IMR-90 (cell line): ENCODE measurements at regions not wholly inside any gene's neighbourhood (a gene's known extent, or its start where the extent isn't known, plus 50 kb on each side); places are given as distances from the start of the nearest gene placed in this dataset.

Source experiments
- ATAC-seq: fragments of 200-7000 bp; cut with Tn5 transposase; 2 replicates; pipeline ENCODE4 v1.9.1; 2020; ENCODE audit warnings: low read depth, mild to moderate bottlenecking, moderate library complexity
- BruUV-seq: library from RNA; stranded (reverse); fragments of 400-500 nt; replicated peaks from 2 replicates; lab custom pipeline; 2021; lab: Mats Ljungman, UMichigan
- CTCF ChIA-PET: fragments of 300-600 bp; formaldehyde crosslinking; extraction: SDS; loops from one replicate; lab custom pipeline; 2021; ENCODE audit warnings: antibody characterized with exemption; lab: Yijun Ruan, JAX
- POLR2A ChIA-PET: fragments of 300-600 bp; sonication (Branson Sonifier 250); formaldehyde crosslinking; loops from one replicate; lab custom pipeline; 2022; ENCODE audit warnings: antibody characterized with exemption; ENCODE audit not compliant: unreplicated experiment; lab: Charles Lee
- DNase-seq: peaks from one replicate; pipeline ENCODE4 v3.0.0; 2013
- H2AFZ ChIP-seq: replicated peaks from 2 replicates; pipeline ENCODE3; 2013; ENCODE audit warnings: low read length, mild to moderate bottlenecking; ENCODE audit not compliant: poor library complexity
- H2AK5ac ChIP-seq: 2 replicates; pipeline ENCODE4 v1.6.1; 2013; ENCODE audit warnings: low read depth, low read length, inconsistent platforms
- H2AK9ac ChIP-seq: replicated peaks from 2 replicates; pipeline ENCODE3; 2013; ENCODE audit warnings: mild to moderate bottlenecking, low read depth, low read length, moderate library complexity; ENCODE audit not compliant: poor library complexity
- H2BK120ac ChIP-seq: 2 replicates; pipeline ENCODE4 v1.6.1; 2013; ENCODE audit warnings: low read depth, low read length, inconsistent platforms
- H2BK15ac ChIP-seq: 3 replicates; pipeline ENCODE4 v1.6.1; 2013; ENCODE audit warnings: low read depth, low read length, inconsistent platforms
- H2BK20ac ChIP-seq: 2 replicates; pipeline ENCODE4 v1.6.1; 2013; ENCODE audit warnings: low read depth, mild to moderate bottlenecking, inconsistent platforms, low read length, moderate library complexity
- H2BK5ac ChIP-seq: 2 replicates; pipeline ENCODE4 v1.6.1; 2013; ENCODE audit warnings: mild to moderate bottlenecking, low read depth, low read length, inconsistent platforms; ENCODE audit not compliant: poor library complexity, severe bottlenecking
- H3K14ac ChIP-seq: replicated peaks from 2 replicates; pipeline ENCODE4 v1.6.1; 2013; ENCODE audit warnings: low read depth, low read length, inconsistent platforms
- H3K18ac ChIP-seq: 2 replicates; pipeline ENCODE4 v1.6.1; 2013; ENCODE audit warnings: low read depth, low read length, control low read depth
- H3K23ac ChIP-seq: 2 replicates; pipeline ENCODE4 v1.6.1; 2013; ENCODE audit warnings: low read depth, low read length, inconsistent platforms
- H3K27ac ChIP-seq: 2 replicates; pipeline ENCODE4 v1.5.1; 2013; ENCODE audit warnings: mild to moderate bottlenecking, control low read depth, low read length; ENCODE audit not compliant: insufficient read depth
- H3K27me3 ChIP-seq: 2 replicates; pipeline ENCODE4 v1.6.1; 2013; ENCODE audit warnings: low read length; ENCODE audit not compliant: control insufficient read depth, insufficient read depth
- H3K36me3 ChIP-seq: 2 replicates; pipeline ENCODE4 v1.6.1; 2013; ENCODE audit warnings: low read length, mixed read lengths; ENCODE audit not compliant: control insufficient read depth, insufficient read depth
- H3K4ac ChIP-seq: 2 replicates; pipeline ENCODE4 v1.6.1; 2013; ENCODE audit warnings: low read depth, low read length, inconsistent platforms
- H3K4me1 ChIP-seq: 2 replicates; pipeline ENCODE4 v1.6.1; 2013; ENCODE audit warnings: low read length, mixed read lengths; ENCODE audit not compliant: control insufficient read depth, insufficient read depth
- H3K4me2 ChIP-seq: 2 replicates; pipeline ENCODE4 v1.6.1; 2013; ENCODE audit warnings: low read depth, mild to moderate bottlenecking, control low read depth, low read length, moderate library complexity
- H3K4me3 ChIP-seq: 2 replicates; pipeline ENCODE4 v1.5.1; 2013; ENCODE audit warnings: low read depth, mild to moderate bottlenecking, control low read depth, low read length, moderate library complexity; ENCODE audit not compliant: insufficient read depth
- H3K56ac ChIP-seq: 2 replicates; pipeline ENCODE4 v1.6.1; 2013; ENCODE audit warnings: low read length, inconsistent platforms; ENCODE audit not compliant: insufficient read depth; ENCODE audit errors: extremely low read depth
- H3K79me1 ChIP-seq, 2 experiments: 2 replicates each; pipeline ENCODE4 v1.6.1; 2013; ENCODE audit warnings: low read length in 2 of 2, inconsistent platforms in 1 of 2, low read depth in 1 of 2
- H3K9ac ChIP-seq: 2 replicates; pipeline ENCODE4 v1.6.1; 2013; ENCODE audit warnings: low read depth, low read length, control low read depth
- H3K9me1 ChIP-seq: 2 replicates; pipeline ENCODE4 v1.6.1; 2013; ENCODE audit warnings: low read length, inconsistent platforms; ENCODE audit not compliant: insufficient read depth
- H3K9me3 ChIP-seq: 2 replicates; pipeline ENCODE4 v1.6.1; 2013; ENCODE audit warnings: low read length; ENCODE audit not compliant: control insufficient read depth, insufficient read depth
- H4K20me1 ChIP-seq: 2 replicates; pipeline ENCODE4 v1.6.1; 2013; ENCODE audit warnings: low read length, inconsistent platforms; ENCODE audit not compliant: insufficient read depth
- H4K5ac ChIP-seq: 2 replicates; pipeline ENCODE4 v1.6.1; 2013; ENCODE audit warnings: mild to moderate bottlenecking, low read depth, low read length, control low read depth
- H4K8ac ChIP-seq, 2 experiments: 2 replicates each; pipeline ENCODE4 v1.6.1; 2013; ENCODE audit warnings: low read depth in 2 of 2, low read length in 2 of 2, control low read depth in 1 of 2, inconsistent platforms in 1 of 2
- H4K91ac ChIP-seq: 2 replicates; pipeline ENCODE4 v1.6.1; 2013; ENCODE audit warnings: low read depth, low read length, inconsistent platforms; ENCODE audit not compliant: insufficient read depth
- BHLHE40 ChIP-seq: fragments of 150-350 bp; IDR thresholded peaks from 2 replicates; pipeline ENCODE4 v1.6.1; 2016; ENCODE audit warnings: mild to moderate bottlenecking, low read depth, low read length
- CEBPB ChIP-seq: IDR thresholded peaks from 2 replicates; pipeline ENCODE4 v1.6.1; 2012; ENCODE audit warnings: low read depth, low read length, improper control_type of control experiment
- CHD1 ChIP-seq: IDR thresholded peaks from 2 replicates; pipeline ENCODE4 v1.6.1; 2012; ENCODE audit warnings: low read depth, low read length, improper control_type of control experiment
- ELK1 ChIP-seq: fragments of 150-350 bp; IDR thresholded peaks from 2 replicates; pipeline ENCODE4 v1.6.1; 2016; ENCODE audit warnings: low read depth, mild to moderate bottlenecking, low read length, moderate library complexity, borderline replicate concordance
- FOS ChIP-seq: fragments of 150-350 bp; IDR thresholded peaks from 2 replicates; pipeline ENCODE4 v1.6.1; 2016; ENCODE audit warnings: low read depth, low read length
- MAFK ChIP-seq: IDR thresholded peaks from 2 replicates; pipeline ENCODE4 v1.6.1; 2012; ENCODE audit warnings: low read depth, low read length, improper control_type of control experiment
- MAZ ChIP-seq: IDR thresholded peaks from 2 replicates; pipeline ENCODE4 v1.6.1; 2012; ENCODE audit warnings: low read depth, mild to moderate bottlenecking, low read length, improper control_type of control experiment, moderate library complexity, borderline replicate concordance
- MXI1 ChIP-seq: IDR thresholded peaks from 2 replicates; pipeline ENCODE4 v1.6.1; 2012; ENCODE audit warnings: low read depth, mild to moderate bottlenecking, low read length, moderate library complexity, borderline replicate concordance
- NFE2L2 ChIP-seq: fragments of 150-350 bp; IDR thresholded peaks from 2 replicates; pipeline ENCODE4 v1.6.1; 2016; ENCODE audit warnings: low read depth, mild to moderate bottlenecking, low read length
- POLR2A ChIP-seq: IDR thresholded peaks from 2 replicates; pipeline ENCODE4 v1.6.1; 2012; ENCODE audit warnings: mild to moderate bottlenecking, low read depth, low read length
- RAD21 ChIP-seq: IDR thresholded peaks from 2 replicates; pipeline ENCODE4 v1.6.1; 2012; ENCODE audit warnings: low read length, improper control_type of control experiment
- RCOR1 ChIP-seq: IDR thresholded peaks from 2 replicates; pipeline ENCODE4 v1.6.1; 2012; ENCODE audit warnings: mild to moderate bottlenecking, low read length, improper control_type of control experiment; ENCODE audit not compliant: insufficient replicate concordance
- RFX5 ChIP-seq: IDR thresholded peaks from 2 replicates; pipeline ENCODE4 v1.8.0; 2012; ENCODE audit warnings: low read depth, mild to moderate bottlenecking, low read length, moderate library complexity
- SMC3 ChIP-seq: fragments of 150-350 bp; IDR thresholded peaks from 2 replicates; pipeline ENCODE4 v1.6.1; 2016; ENCODE audit warnings: low read depth, mild to moderate bottlenecking, antibody characterized with exemption, low read length, moderate library complexity
- USF2 ChIP-seq: fragments of 150-350 bp; IDR thresholded peaks from 2 replicates; pipeline ENCODE4 v1.6.1; 2017; ENCODE audit warnings: mild to moderate bottlenecking, antibody characterized with exemption, low read length, low read depth
- WGBS, 2 experiments: methylation state at CpG; one replicate each; pipeline versions ENCODE4 v1.1.5 to v1.1.7; 2013; ENCODE audit warnings: missing lambda C conversion rate in 2 of 2; ENCODE audit not compliant: insufficient read length in 1 of 2; ENCODE audit errors: extremely low coverage in 2 of 2; 5-methylcytosine and 5-hydroxymethylcytosine counted together
- dilution Hi-C: fragments of 300-500 bp; cut with HindIII; formaldehyde crosslinking; loops from one replicate; pipeline ENCODE4 v1.14.3; 2018; ENCODE audit warnings: low sequenced_read_pairs; ENCODE audit not compliant: unreplicated experiment
- in situ Hi-C: fragments of 300-500 bp; cut with MboI; formaldehyde crosslinking; loops from 3 replicates; pipeline ENCODE4 v1.14.3; 2019; ENCODE audit warnings: low sequenced_read_pairs, inconsistent platforms, mixed read lengths
- intact Hi-C: fragments of 100-400 bp; cut with micrococcal nuclease; formaldehyde crosslinking; loops from 2 replicates; pipeline ENCODE4 v1.10.0; 2022
- TF ChIP-seq, protein P1 (sequence below): conservative IDR thresholded peaks from 2 replicates; pipeline ENCODE4 v1.5.1; 2012; ENCODE audit warnings: mild to moderate bottlenecking, low read depth, low read length, improper control_type of control experiment

GRCh38 chr17:63139356-63139755 is 173.3 kb downstream of the TANC2 start:
- H2BK20ac ChIP-seq, result no peak overlapping the region
- no peak overlapping the region for H2BK5ac ChIP-seq
- no TSS peak for BruUV-seq
- WGBS, 2 experiments, result 29% methylated on average over 1 of the region's 3 CpGs; no CpG with 5 or more reads in 1 of the 2 experiments
- H3K23ac ChIP-seq, result no peak overlapping the region
- H3K27me3 ChIP-seq, result no peaks in the 10 kb centered on the region
- H4K91ac ChIP-seq, result no peak overlapping the region
- H3K9ac ChIP-seq, result no peak overlapping the region
- DNase-seq (no peak), ATAC-seq (no peak)
- H3K9me3 ChIP-seq, result no peaks in the 10 kb centered on the region
- H3K14ac ChIP-seq, result no peak overlapping the region
- H3K4me2 ChIP-seq, result no peak overlapping the region
- no peak overlapping the region for H2AFZ ChIP-seq
- no peak overlapping the region for H3K27ac ChIP-seq
- peaks cover 4% of the 10 kb centered on the region for H3K4me1 ChIP-seq
- H3K79me1 ChIP-seq, result peaks cover 25 to 38% of the 10 kb centered on the region in 2 experiments
- H3K4me3 ChIP-seq, result no peak overlapping the region
- H2BK120ac ChIP-seq, result no peak overlapping the region
- no peak overlapping the region for H4K5ac ChIP-seq
- in situ Hi-C loops, result no loop called here
- TF ChIP-seq RCOR1 (no peak), RAD21 (no peak), MAZ (no peak), ELK1 (no peak), NFE2L2 (no peak), CEBPB (no peak), POLR2A (no peak), SMC3 (no peak), MAFK (no peak), CHD1 (no peak), MXI1 (no peak), FOS (no peak), BHLHE40 (no peak), USF2 (no peak), RFX5 (no peak)
- TF ChIP-seq, protein P1, sequence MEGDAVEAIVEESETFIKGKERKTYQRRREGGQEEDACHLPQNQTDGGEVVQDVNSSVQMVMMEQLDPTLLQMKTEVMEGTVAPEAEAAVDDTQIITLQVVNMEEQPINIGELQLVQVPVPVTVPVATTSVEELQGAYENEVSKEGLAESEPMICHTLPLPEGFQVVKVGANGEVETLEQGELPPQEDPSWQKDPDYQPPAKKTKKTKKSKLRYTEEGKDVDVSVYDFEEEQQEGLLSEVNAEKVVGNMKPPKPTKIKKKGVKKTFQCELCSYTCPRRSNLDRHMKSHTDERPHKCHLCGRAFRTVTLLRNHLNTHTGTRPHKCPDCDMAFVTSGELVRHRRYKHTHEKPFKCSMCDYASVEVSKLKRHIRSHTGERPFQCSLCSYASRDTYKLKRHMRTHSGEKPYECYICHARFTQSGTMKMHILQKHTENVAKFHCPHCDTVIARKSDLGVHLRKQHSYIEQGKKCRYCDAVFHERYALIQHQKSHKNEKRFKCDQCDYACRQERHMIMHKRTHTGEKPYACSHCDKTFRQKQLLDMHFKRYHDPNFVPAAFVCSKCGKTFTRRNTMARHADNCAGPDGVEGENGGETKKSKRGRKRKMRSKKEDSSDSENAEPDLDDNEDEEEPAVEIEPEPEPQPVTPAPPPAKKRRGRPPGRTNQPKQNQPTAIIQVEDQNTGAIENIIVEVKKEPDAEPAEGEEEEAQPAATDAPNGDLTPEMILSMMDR, result no peak
- intact Hi-C loops, result no loop called here
- H4K20me1 ChIP-seq, result peaks cover 17% of the 10 kb centered on the region
- H3K9me1 ChIP-seq, result peaks cover 14% of the 10 kb centered on the region
- dilution Hi-C loops, result no loop called here
- H3K18ac ChIP-seq, result no peak overlapping the region
- H2AK5ac ChIP-seq, result no peak overlapping the region
- no peak overlapping the region for H2BK15ac ChIP-seq
- no peak overlapping the region for H4K8ac ChIP-seq
- ChIA-PET CTCF (no interaction called here), POLR2A (no interaction called here)
- H3K36me3 ChIP-seq, result no peaks in the 10 kb centered on the region
- H3K4ac ChIP-seq, result no peak overlapping the region
- H3K56ac ChIP-seq, result no peak overlapping the region
- H2AK9ac ChIP-seq, result no peak overlapping the region
